ENCODE measurements at regions not wholly inside any gene's neighbourhood (a gene's known extent, or its start where the extent isn't known, plus 50 kb on each side); places are given as distances from the start of the nearest gene placed in this dataset.

GRCh38 chr21:27260728-27261127 is 293.8 kb upstream of the ADAMTS5 start:
- no peak for DNase-seq
- Mint-ChIP-seq H3K27me3 (ENCODE audit: unreplicated experiment) (no peaks in the 10 kb centered on the region), H3K4me3 (ENCODE audit: unreplicated experiment) (no peak overlapping the region), H3K36me3 (ENCODE audit: unreplicated experiment) (no peaks in the 10 kb centered on the region), H3K27ac (ENCODE audit: unreplicated experiment) (no peak overlapping the region), H3K4me1 (ENCODE audit: low read depth, unreplicated experiment) (no peaks in the 10 kb centered on the region), H3K9me3 (ENCODE audit: unreplicated experiment) (no peaks in the 10 kb centered on the region)
- TF ChIP-seq CTCF (IDR thresholded peaks at IDR 0.05; ENCODE audit: partially characterized antibody, unreplicated experiment) = no peak

- Mint-ChIP-seq H3K4me1 (ENCODE audit: low read depth, unreplicated experiment) (no peaks in the 10 kb centered on the region), H3K9me3 (ENCODE audit: unreplicated experiment) (no peaks in the 10 kb centered on the region), H3K36me3 (ENCODE audit: unreplicated experiment) (no peaks in the 10 kb centered on the region), H3K27ac (ENCODE audit: unreplicated experiment) (no peak overlapping the region), H3K27me3 (ENCODE audit: unreplicated experiment) (no peaks in the 10 kb centered on the region), H3K4me3 (ENCODE audit: unreplicated experiment) (no peak overlapping the region)
- no peak for DNase-seq
- no peak for TF ChIP-seq CTCF (IDR thresholded peaks at IDR 0.05; ENCODE audit: partially characterized antibody, unreplicated experiment)
These were observed 292.0 kb upstream of the ADAMTS5 start for GRCh38 chr21:27258742-27259448.

- no peak for DNase-seq
- Mint-ChIP-seq H3K27me3 (ENCODE audit: unreplicated experiment) (no peaks in the 10 kb centered on the region), H3K4me1 (ENCODE audit: low read depth, unreplicated experiment) (no peaks in the 10 kb centered on the region), H3K27ac (ENCODE audit: unreplicated experiment) (no peak overlapping the region), H3K9me3 (ENCODE audit: unreplicated experiment) (no peaks in the 10 kb centered on the region), H3K4me3 (ENCODE audit: unreplicated experiment) (no peak overlapping the region), H3K36me3 (ENCODE audit: unreplicated experiment) (no peaks in the 10 kb centered on the region)
- TF ChIP-seq CTCF (IDR thresholded peaks at IDR 0.05; ENCODE audit: partially characterized antibody, unreplicated experiment) = no peak
These were observed 291.1 kb upstream of the ADAMTS5 start for GRCh38 chr21:27257908-27258556.

GRCh38 chr21:27257226-27257625 is 290.3 kb upstream of the ADAMTS5 start:
- TF ChIP-seq CTCF (IDR thresholded peaks at IDR 0.05; ENCODE audit: partially characterized antibody, unreplicated experiment) = no peak
- H3K4me3 Mint-ChIP-seq (ENCODE audit: unreplicated experiment) = no peak overlapping the region
- no peaks in the 10 kb centered on the region for H3K9me3 Mint-ChIP-seq (ENCODE audit: unreplicated experiment)
- H3K4me1 Mint-ChIP-seq (ENCODE audit: low read depth, unreplicated experiment) = no peaks in the 10 kb centered on the region
- no peaks in the 10 kb centered on the region for H3K36me3 Mint-ChIP-seq (ENCODE audit: unreplicated experiment)
- no peaks in the 10 kb centered on the region for H3K27me3 Mint-ChIP-seq (ENCODE audit: unreplicated experiment)
- no peak overlapping the region for H3K27ac Mint-ChIP-seq (ENCODE audit: unreplicated experiment)
- DNase-seq = no peak

GRCh38 chr21:27251752-27252151 is 284.9 kb upstream of the ADAMTS5 start:
- no peaks in the 10 kb centered on the region for H3K9me3 Mint-ChIP-seq (ENCODE audit: unreplicated experiment)
- H3K4me3 Mint-ChIP-seq (ENCODE audit: unreplicated experiment) = no peak overlapping the region
- no peak for TF ChIP-seq CTCF (IDR thresholded peaks at IDR 0.05; ENCODE audit: partially characterized antibody, unreplicated experiment)
- DNase-seq = no peak
- no peaks in the 10 kb centered on the region for H3K36me3 Mint-ChIP-seq (ENCODE audit: unreplicated experiment)
- no peaks in the 10 kb centered on the region for H3K27me3 Mint-ChIP-seq (ENCODE audit: unreplicated experiment)
- H3K27ac Mint-ChIP-seq (ENCODE audit: unreplicated experiment) = no peak overlapping the region
- peaks cover 4% of the 10 kb centered on the region for H3K4me1 Mint-ChIP-seq (ENCODE audit: low read depth, unreplicated experiment)
